C4-2B (cell line): ENCODE measurements at regions not wholly inside any gene's neighbourhood (a gene's known extent, or its start where the extent isn't known, plus 50 kb on each side); places are given as distances from the start of the nearest gene placed in this dataset.

Experiments used
- CTCF ChIP-seq: fragments of 450-650 bp; conservative IDR thresholded peaks from 2 replicates; pipeline ENCODE4 v1.5.1; 2017; ENCODE audit warnings: mild to moderate bottlenecking
- ZFX ChIP-seq: fragments of 450-650 bp; IDR thresholded peaks from 2 replicates; pipeline ENCODE4 v1.6.1; 2017

DNA sequence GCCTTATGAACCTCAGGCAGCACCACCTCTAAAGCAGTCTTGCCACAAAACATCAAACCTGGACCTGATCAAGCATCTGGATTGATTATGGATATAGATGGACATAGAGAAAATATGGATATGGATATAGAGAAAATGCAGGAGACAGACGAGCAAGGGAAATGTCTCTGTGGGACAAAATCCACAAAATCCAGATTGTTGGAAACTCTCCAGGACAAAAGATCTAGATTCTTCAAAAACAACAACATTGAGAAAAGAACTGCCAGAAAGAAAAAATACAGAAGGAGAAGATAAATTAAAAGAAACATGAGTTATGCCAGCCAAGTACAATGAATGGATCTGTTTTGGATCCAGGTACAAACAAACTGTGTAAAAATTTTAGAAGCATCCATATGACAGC lies 1176.5 kb downstream of the UQCRFS1 start:
- TF ChIP-seq CTCF = no peak
- no peak for TF ChIP-seq ZFX
